ENCODE measurements at regions not wholly inside any gene's neighbourhood (a gene's known extent, or its start where the extent isn't known, plus 50 kb on each side); places are given as distances from the start of the nearest gene placed in this dataset.

- FAIRE-seq (no peak), DNase-seq (ENCODE audit: low spot score) (no peak)
Observed at GRCh38 chr2:2931318-2932075, 446.1 kb downstream of the EIPR1 start.

DNA sequence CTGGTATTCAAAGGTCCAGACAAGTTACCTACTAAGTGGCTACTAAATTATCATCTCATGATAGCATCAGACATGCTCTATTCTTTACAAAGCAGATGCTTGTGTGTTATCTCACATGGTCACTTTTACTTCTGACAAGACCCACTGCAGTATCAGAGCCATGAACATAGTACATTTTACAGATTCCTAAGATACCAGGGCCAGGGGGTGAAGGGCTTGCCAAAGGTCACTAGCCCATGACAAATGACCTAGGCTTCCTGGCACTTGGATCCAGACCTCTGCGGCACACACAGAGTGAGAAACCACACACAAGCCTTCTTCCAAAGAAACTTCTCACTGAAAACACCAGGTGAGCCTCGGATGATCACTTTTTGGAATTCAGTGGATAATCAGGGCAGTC lies 446.8 kb downstream of the EIPR1 start:
- DNase-seq (ENCODE audit: low spot score) (no peak), FAIRE-seq (no peak)

DNA sequence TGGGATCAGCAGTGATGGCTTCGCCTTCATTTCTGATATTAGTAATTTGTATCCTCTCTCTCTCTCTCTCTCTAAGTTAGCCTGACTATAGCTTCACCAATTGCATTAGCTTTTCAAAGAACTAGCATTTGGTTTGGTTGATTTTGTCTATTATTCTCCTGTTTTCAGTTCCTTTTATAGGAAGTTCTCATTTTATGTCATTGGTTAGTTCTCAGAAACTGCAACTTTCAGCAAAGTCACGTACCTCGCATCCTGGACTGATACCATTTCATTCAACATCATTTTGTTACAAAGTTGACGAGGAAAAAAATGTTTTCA lies 450.8 kb downstream of the EIPR1 start:
- no peak for DNase-seq (ENCODE audit: low spot score)
- FAIRE-seq, result no peak

- FAIRE-seq, result no peak
- no peak for DNase-seq (ENCODE audit: low spot score)
Observed at GRCh38 chr2:2926009-2926857, 451.4 kb downstream of the EIPR1 start.

DNA sequence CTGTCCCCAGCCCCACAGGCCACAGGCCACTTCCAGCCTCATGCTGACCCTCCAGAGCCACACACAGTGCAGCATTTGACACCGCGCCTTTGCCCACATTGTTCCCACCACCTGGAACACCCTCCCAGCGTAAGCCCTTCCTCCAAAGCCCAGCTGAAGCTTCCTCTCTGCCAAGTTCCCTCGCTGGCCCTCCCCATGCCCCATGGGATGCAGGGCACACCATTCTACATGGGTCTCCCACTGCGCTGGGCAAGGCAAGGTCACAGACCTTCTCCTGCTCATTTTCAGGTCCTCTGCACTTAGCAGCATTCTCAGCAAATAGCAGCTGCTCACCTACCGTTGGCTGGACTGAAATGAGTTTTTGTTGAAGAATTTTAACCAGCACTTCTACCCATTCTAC lies 455.5 kb downstream of the EIPR1 start:
- FAIRE-seq, result no peak
- DNase-seq (ENCODE audit: low spot score), result no peak

GRCh38 chr2:2921011-2921720 lies 456.5 kb downstream of the EIPR1 start:
- FAIRE-seq, result no peak
- no peak for DNase-seq (ENCODE audit: low spot score)

GRCh38 chr2:2919574-2920365 lies 457.8 kb downstream of the EIPR1 start:
- DNase-seq (ENCODE audit: low spot score), result no peak
- no peak for FAIRE-seq

GRCh38 chr2:2919026-2919425 lies 458.6 kb downstream of the EIPR1 start:
- DNase-seq (ENCODE audit: low spot score), result no peak
- no peak for FAIRE-seq

DNA sequence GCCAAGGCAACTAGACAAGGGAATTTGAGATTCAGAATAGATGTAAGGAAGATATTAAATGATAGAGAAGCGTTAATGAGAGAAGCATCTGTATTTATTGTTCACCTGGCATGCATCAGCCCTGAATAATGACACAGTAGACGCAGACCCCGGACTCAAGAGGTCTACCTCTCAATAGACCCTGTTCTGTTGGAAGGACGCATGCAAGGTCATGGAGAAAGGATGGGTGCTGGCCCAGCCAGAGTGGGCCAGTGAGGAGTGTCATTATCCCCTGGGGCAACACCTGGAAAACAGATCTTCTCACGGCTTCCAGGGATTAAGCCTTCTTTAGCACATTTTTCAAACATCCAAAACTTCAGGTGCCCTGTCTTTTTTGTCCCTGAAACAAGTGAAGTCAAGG lies 461.0 kb downstream of the EIPR1 start:
- DNase-seq (ENCODE audit: low spot score) (no peak), FAIRE-seq (no peak)

DNA sequence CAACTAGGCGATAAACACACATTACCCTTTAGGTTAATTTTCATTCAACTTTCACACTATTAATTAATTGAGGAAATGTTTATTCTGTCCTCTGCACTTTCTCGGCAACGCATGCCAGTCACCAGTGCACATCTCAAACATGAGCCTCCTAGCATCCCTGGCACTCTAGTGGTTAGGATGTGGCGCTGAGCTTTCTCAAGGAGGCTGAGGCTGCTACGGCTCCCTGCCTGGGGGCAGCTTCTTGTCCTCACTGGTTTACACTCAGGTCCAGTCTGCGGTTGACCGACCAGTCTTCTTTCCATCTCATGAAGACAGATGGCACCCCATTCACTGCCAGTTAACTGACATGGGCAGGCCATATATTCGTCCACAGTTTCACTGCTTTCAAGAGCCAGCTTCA lies 463.4 kb downstream of the EIPR1 start:
- no peak for FAIRE-seq
- no peak for DNase-seq (ENCODE audit: low spot score)

- no peak for DNase-seq (ENCODE audit: low spot score)
- FAIRE-seq, result no peak
Observed at GRCh38 chr2:2913601-2914120, 464.0 kb downstream of the EIPR1 start.

DNA sequence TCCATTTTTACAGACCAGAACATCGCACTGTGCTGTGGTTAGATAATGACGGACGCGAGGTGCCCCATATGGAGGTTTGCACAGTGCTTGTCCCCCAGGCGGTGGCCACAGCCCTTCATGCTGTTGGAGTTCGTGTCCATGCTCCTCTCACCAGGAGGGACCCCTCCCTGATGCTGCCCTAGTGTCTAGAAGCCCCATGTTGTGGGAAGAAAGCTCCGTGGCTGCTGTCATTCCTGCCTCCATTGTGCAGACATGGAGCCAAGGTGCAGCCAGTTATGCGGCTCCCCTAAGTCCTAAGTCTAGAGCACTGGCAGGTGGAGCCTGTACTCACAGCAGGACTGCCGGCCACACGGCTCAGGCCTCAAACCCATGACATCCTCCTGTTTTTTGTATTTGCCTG lies 464.9 kb downstream of the EIPR1 start:
- FAIRE-seq (no peak), DNase-seq (ENCODE audit: low spot score) (no peak)

DNA sequence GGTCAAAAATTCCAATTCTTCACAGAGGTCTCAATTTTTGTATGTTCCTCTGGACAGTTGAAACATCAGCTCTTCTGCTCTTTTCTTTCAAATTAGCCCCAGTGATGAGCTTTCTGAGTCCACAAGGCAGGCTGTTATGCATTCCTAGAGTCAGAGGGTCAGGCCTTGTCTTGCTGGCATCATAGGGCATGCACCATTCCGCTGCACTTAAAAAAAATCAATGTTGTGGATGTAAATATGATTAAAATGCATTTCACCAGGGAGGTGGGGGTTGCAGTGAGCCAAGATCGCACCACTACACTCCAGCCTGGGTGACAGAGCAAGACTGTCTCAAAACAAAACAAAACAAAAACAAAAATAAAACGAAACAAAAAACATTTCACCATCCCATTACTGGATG lies 465.3 kb downstream of the EIPR1 start:
- DNase-seq (ENCODE audit: low spot score) (no peak), FAIRE-seq (no peak)

- DNase-seq (ENCODE audit: low spot score), result no peak
- no peak for FAIRE-seq
Observed at GRCh38 chr2:2910259-2910658, 467.4 kb downstream of the EIPR1 start.

GRCh38 chr2:2909086-2910035 lies 468.3 kb downstream of the EIPR1 start:
- FAIRE-seq (no peak), DNase-seq (ENCODE audit: low spot score) (no peak)

- DNase-seq (ENCODE audit: low spot score), result no peak
- FAIRE-seq, result no peak
Observed at GRCh38 chr2:2906091-2906490, 471.5 kb downstream of the EIPR1 start.

GRCh38 chr2:2904721-2905350 lies 472.8 kb downstream of the EIPR1 start:
- DNase-seq (ENCODE audit: low spot score), result no peak
- no peak for FAIRE-seq

DNA sequence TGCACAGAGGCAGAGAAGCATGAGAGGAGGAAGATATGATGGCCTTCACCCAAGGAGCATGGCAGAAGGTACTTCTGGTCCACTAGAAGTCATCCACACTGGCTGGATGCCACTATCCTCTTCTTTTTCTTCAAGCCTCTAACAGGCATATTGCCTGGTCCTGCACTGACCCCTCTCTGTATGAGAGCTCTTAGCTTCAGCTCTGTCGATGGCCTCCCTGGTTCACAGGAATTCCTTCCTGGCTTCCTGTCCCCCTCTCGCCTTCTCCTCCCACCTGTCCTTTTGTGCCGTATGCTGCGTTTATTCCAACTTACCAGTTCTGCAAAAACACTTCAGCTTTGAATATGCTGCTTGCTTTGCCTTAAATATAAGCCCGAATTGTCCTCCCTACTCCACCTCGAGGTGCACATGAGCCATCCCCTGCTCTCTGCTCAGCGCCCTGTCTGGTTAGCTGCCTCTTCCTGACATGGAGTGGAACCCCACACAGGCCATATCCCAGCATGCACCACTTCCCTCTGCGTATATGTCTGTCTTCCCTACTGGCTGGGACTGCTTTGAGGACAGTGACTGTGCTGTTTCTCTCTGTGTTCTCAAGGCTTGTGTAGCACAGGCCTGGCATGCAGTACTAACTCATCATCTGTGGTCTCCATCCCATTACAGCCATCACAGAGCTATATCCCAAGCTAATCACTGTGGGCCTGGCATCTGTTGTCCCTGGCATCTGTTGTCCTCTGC lies 474.9 kb downstream of the EIPR1 start:
- FAIRE-seq (no peak), DNase-seq (ENCODE audit: low spot score) (no peak)
